H9 (cell line): ENCODE measurements at regions not wholly inside any gene's neighbourhood (a gene's known extent, or its start where the extent isn't known, plus 50 kb on each side); places are given as distances from the start of the nearest gene placed in this dataset.

Experiments used
- DNase-seq: peaks from one replicate; pipeline ENCODE4 v3.0.0-alpha.2; 2017
- H2AFZ ChIP-seq: one replicate; pipeline ENCODE4 v1.6.1; 2013; ENCODE audit warnings: mild to moderate bottlenecking, low read length, control low read depth, moderate library complexity
- H2AK5ac ChIP-seq: 2 replicates; pipeline ENCODE4 v1.6.1; 2013; ENCODE audit warnings: low read length, control low read depth, mixed read lengths; ENCODE audit not compliant: insufficient read length
- H2BK120ac ChIP-seq: one replicate; pipeline ENCODE4 v1.6.1; 2013; ENCODE audit warnings: low read depth, mild to moderate bottlenecking, low read length, control low read depth, inconsistent platforms; ENCODE audit not compliant: poor library complexity, severe bottlenecking
- H2BK12ac ChIP-seq: 2 replicates; pipeline ENCODE4 v1.6.1; 2013; ENCODE audit warnings: low read length, control low read depth, mixed read lengths, low read depth; ENCODE audit not compliant: insufficient read length
- H2BK15ac ChIP-seq: 2 replicates; pipeline ENCODE4 v1.6.1; 2013; ENCODE audit warnings: low read depth, low read length, control low read depth
- H2BK20ac ChIP-seq: one replicate; pipeline ENCODE4 v1.6.1; 2013; ENCODE audit warnings: low read depth, mild to moderate bottlenecking, low read length, control low read depth, inconsistent platforms; ENCODE audit not compliant: poor library complexity, severe bottlenecking
- H2BK5ac ChIP-seq: 2 replicates; pipeline ENCODE4 v1.6.1; 2013; ENCODE audit warnings: low read length, control low read depth, mixed read lengths; ENCODE audit not compliant: insufficient read length
- H3K14ac ChIP-seq: 2 replicates; pipeline ENCODE4 v1.6.1; 2013; ENCODE audit warnings: low read length, control low read depth; ENCODE audit not compliant: insufficient read depth
- H3K18ac ChIP-seq: 2 replicates; pipeline ENCODE4 v1.6.1; 2013; ENCODE audit warnings: low read depth, mild to moderate bottlenecking, mixed read lengths, low read length, control low read depth; ENCODE audit not compliant: insufficient read length
- H3K23ac ChIP-seq: 2 replicates; pipeline ENCODE4 v1.6.1; 2013; ENCODE audit warnings: low read length, control low read depth, mixed read lengths, low read depth; ENCODE audit not compliant: insufficient read length
- H3K23me2 ChIP-seq: 2 replicates; pipeline ENCODE4 v1.6.1; 2013; ENCODE audit warnings: low read depth, mild to moderate bottlenecking, mixed read lengths, low read length, control low read depth; ENCODE audit not compliant: insufficient read length, poor library complexity, severe bottlenecking
- H3K27ac ChIP-seq: 2 replicates; pipeline ENCODE4 v1.5.1; 2013; ENCODE audit warnings: low read length, control low read depth, mixed read lengths, low read depth; ENCODE audit not compliant: insufficient read length
- H3K27me3 ChIP-seq: 2 replicates; pipeline ENCODE4 v1.6.1; 2013; ENCODE audit warnings: low read length, control low read depth, inconsistent platforms; ENCODE audit not compliant: insufficient read depth
- H3K4ac ChIP-seq: 2 replicates; pipeline ENCODE4 v1.6.1; 2013; ENCODE audit warnings: low read depth, mild to moderate bottlenecking, control low read depth, inconsistent platforms, low read length, moderate library complexity
- H3K4me1 ChIP-seq: 2 replicates; pipeline ENCODE4 v1.6.1; 2013; ENCODE audit warnings: low read length, control low read depth, inconsistent platforms; ENCODE audit not compliant: insufficient read depth
- H3K4me2 ChIP-seq: 2 replicates; pipeline ENCODE4 v1.6.1; 2013; ENCODE audit warnings: low read length, control low read depth, mixed read lengths; ENCODE audit not compliant: insufficient read length, insufficient read depth
- H3K56ac ChIP-seq: 2 replicates; pipeline ENCODE4 v1.6.1; 2013; ENCODE audit warnings: low read depth, mild to moderate bottlenecking, mixed read lengths, low read length, control low read depth; ENCODE audit not compliant: insufficient read length
- H3K79me1 ChIP-seq: 2 replicates; pipeline ENCODE4 v1.6.1; 2013; ENCODE audit warnings: low read depth, mild to moderate bottlenecking, moderate library complexity, low read length, control low read depth, inconsistent platforms; ENCODE audit not compliant: insufficient read depth, poor library complexity, severe bottlenecking
- H3K79me2 ChIP-seq: 2 replicates; pipeline ENCODE4 v1.6.1; 2013; ENCODE audit warnings: low read length, control low read depth, inconsistent platforms; ENCODE audit not compliant: insufficient read depth
- H3K9ac ChIP-seq: 2 replicates; pipeline ENCODE4 v1.6.1; 2013; ENCODE audit warnings: low read length, control low read depth, mixed read lengths; ENCODE audit not compliant: insufficient read length; ENCODE audit errors: extremely low read depth
- H3K9me3 ChIP-seq: one replicate; pipeline ENCODE4 v1.6.1; 2013; ENCODE audit warnings: low read depth, low read length, inconsistent platforms; ENCODE audit not compliant: control insufficient read depth
- H3T11ph ChIP-seq: one replicate; pipeline ENCODE4 v1.6.1; 2013; ENCODE audit warnings: mild to moderate bottlenecking, low read length, control low read depth, inconsistent platforms
- H4K20me1 ChIP-seq: one replicate; pipeline ENCODE4 v1.6.1; 2013; ENCODE audit not compliant: control insufficient read depth, insufficient read length, insufficient read depth
- H4K5ac ChIP-seq: 2 replicates; pipeline ENCODE4 v1.6.1; 2013; ENCODE audit warnings: low read depth, mild to moderate bottlenecking, mixed read lengths, low read length, control low read depth; ENCODE audit not compliant: insufficient read length
- H4K8ac ChIP-seq: replicated peaks from 2 replicates; pipeline ENCODE4 v1.6.1; 2013; ENCODE audit warnings: low read length, control low read depth, mixed read lengths, low read depth; ENCODE audit not compliant: insufficient read length
- H4K91ac ChIP-seq: 2 replicates; pipeline ENCODE4 v1.6.1; 2013; ENCODE audit warnings: low read depth, mild to moderate bottlenecking, moderate library complexity, mixed read lengths, low read length, control low read depth; ENCODE audit not compliant: insufficient read length
- H3K27ac Mint-ChIP-seq, 3 experiments: 2 replicates in 2 of 3; 3 replicates in 1 of 3; pipeline ENCODE4 v1.8.0; 2020 to 2021; ENCODE audit warnings: mixed read lengths in 3 of 3, mild to moderate bottlenecking in 1 of 3, moderate library complexity in 1 of 3
- H3K27me3 Mint-ChIP-seq: 2 replicates; pipeline ENCODE4 v1.8.0; 2021; ENCODE audit warnings: low read depth, mild to moderate bottlenecking, moderate library complexity, mixed read lengths
- H3K36me3 Mint-ChIP-seq, 3 experiments: 2 replicates in 2 of 3; 3 replicates in 1 of 3; pipeline ENCODE4 v1.8.0; 2020 to 2021; ENCODE audit warnings: low read depth in 3 of 3, mixed read lengths in 3 of 3; ENCODE audit not compliant: insufficient read depth in 1 of 3
- H3K4me1 Mint-ChIP-seq, 2 experiments: 2 replicates each; pipeline ENCODE4 v1.8.0; 2020; ENCODE audit warnings: mixed read lengths in 2 of 2
- H3K4me3 Mint-ChIP-seq, 2 experiments: 2 replicates in 1 of 2; 3 replicates in 1 of 2; pipeline ENCODE4 v1.8.0; 2020 to 2021; ENCODE audit warnings: mild to moderate bottlenecking in 2 of 2, mixed read lengths in 2 of 2, moderate library complexity in 1 of 2
- H3K9me3 Mint-ChIP-seq, 2 experiments: 2 replicates in 1 of 2; 3 replicates in 1 of 2; pipeline ENCODE4 v1.8.0; 2020; ENCODE audit warnings: mild to moderate bottlenecking in 2 of 2, mixed read lengths in 2 of 2, moderate library complexity in 1 of 2
- CTCF ChIP-seq: fragments of 200-600 bp; sonication (generic); conservative IDR thresholded peaks from 3 replicates; pipeline ENCODE4 v1.8.0; 2021; ENCODE audit warnings: antibody characterized with exemption, mild to moderate bottlenecking
- WGBS: extraction: QIAGEN DNeasy Blood & Tissue Kit; methylation state at CpG from one replicate; pipeline ENCODE4 v1.1.7; 2013; ENCODE audit warnings: missing lambda C conversion rate, low lambda C conversion rate, mixed read lengths; ENCODE audit not compliant: insufficient read length; ENCODE audit errors: extremely low coverage; 5-methylcytosine and 5-hydroxymethylcytosine counted together

GRCh38 chr12:68478516-68479260 is 132.0 kb upstream of the RAP1B start:
- Histone ChIP-seq H3K79me1 (no peaks in the 10 kb centered on the region), H3K23me2 (no peaks in the 10 kb centered on the region), H2BK15ac (no peak overlapping the region), H3K56ac (no peak overlapping the region), H3T11ph (no peak overlapping the region), H2BK120ac (no peak overlapping the region), H2BK20ac (no peak overlapping the region), H2AFZ (no peak overlapping the region), H4K8ac (no peak overlapping the region), H3K4me2 (no peak overlapping the region), H2BK12ac (no peak overlapping the region), H3K79me2 (no peaks in the 10 kb centered on the region), H3K27me3 (no peaks in the 10 kb centered on the region), H3K18ac (no peak overlapping the region), H3K14ac (no peak overlapping the region), H4K20me1 (no peaks in the 10 kb centered on the region), H3K23ac (no peak overlapping the region), H2BK5ac (no peak overlapping the region), H3K4me1 (no peaks in the 10 kb centered on the region), H3K9ac (no peak overlapping the region), H3K4ac (no peak overlapping the region), H4K91ac (no peak overlapping the region), H4K5ac (no peak overlapping the region), H3K27ac (no peak overlapping the region), H3K9me3 (no peaks in the 10 kb centered on the region), H2AK5ac (no peak overlapping the region)
- H3K27ac Mint-ChIP-seq = no peak overlapping the region
- H3K27me3 Mint-ChIP-seq = no peaks in the 10 kb centered on the region
- H3K4me1 Mint-ChIP-seq = peaks cover 0 to 5% of the 10 kb centered on the region in 2 experiments; a peak in 1 of 4 replicates
- DNase-seq = no peak
- H3K9me3 Mint-ChIP-seq = peaks cover 4 to 8% of the 10 kb centered on the region in 2 experiments; a peak in 3 of 5 replicates
- WGBS = no CpG with 5 or more reads among the region's 1 CpG
- peaks cover 0 to 3% (median 0%) of the 10 kb centered on the region in 3 experiments; a peak in 3 of 7 replicates for H3K36me3 Mint-ChIP-seq
- H3K4me3 Mint-ChIP-seq = no peak overlapping the region
- TF ChIP-seq CTCF = no peak
